Naive thymus-derived CD4-positive, alpha-beta T cell (primary cell): ENCODE measurements at regions not wholly inside any gene's neighbourhood (a gene's known extent, or its start where the extent isn't known, plus 50 kb on each side); places are given as distances from the start of the nearest gene placed in this dataset.
"Not testable (repeated sequence)": the region's sequence is repeated elsewhere in the genome, so short reads cannot be mapped to it uniquely, and the experiment has no call there.

Experiments
- ATAC-seq: fragments of 150-1000 bp; cut with Tn5 transposase; 2 replicates; pipeline ENCODE4 v1.10.0; 2021; ENCODE audit warnings: mild to moderate bottlenecking, moderate library complexity
- CTCF ChIA-PET: fragments of 350-600 bp; sonication (Branson Sonifier 250); formaldehyde crosslinking; loops from one replicate; lab custom pipeline; 2021; ENCODE audit warnings: antibody characterized with exemption; lab: Charles Lee
- POLR2A ChIA-PET: fragments of 350-600 bp; sonication (Branson Sonifier 250); formaldehyde crosslinking; loops from one replicate; lab custom pipeline; 2021; ENCODE audit warnings: antibody characterized with exemption, inconsistent platforms; lab: Charles Lee
- DNase-seq, 9 donors: peaks; one replicate each; pipeline versions ENCODE4 v3.0.0 to v3.0.0-alpha.2; 2020 to 2022; ENCODE audit warnings: mixed read lengths in 1 of 9
- H3K27ac ChIP-seq: one replicate; pipeline ENCODE4 v1.7.0; 2013; ENCODE audit warnings: mild to moderate bottlenecking, low read depth, low read length, moderate library complexity
- H3K27me3 ChIP-seq, 2 donors: one replicate each; pipeline ENCODE4 v1.7.0; 2013; ENCODE audit warnings: low read length in 2 of 2, mild to moderate bottlenecking in 2 of 2, moderate library complexity in 2 of 2; ENCODE audit not compliant: control insufficient read depth in 2 of 2, insufficient read depth in 2 of 2
- H3K36me3 ChIP-seq, 3 experiments: 1 replicate in 2 of 3; 2 replicates in 1 of 3; pipeline ENCODE4 v1.7.0; 2013; ENCODE audit warnings: low read length in 3 of 3, mild to moderate bottlenecking in 3 of 3, moderate library complexity in 1 of 3; ENCODE audit not compliant: insufficient read depth in 3 of 3, control insufficient read depth in 2 of 3
- H3K4me1 ChIP-seq, 2 donors: one replicate each; pipeline ENCODE4 v1.7.0; 2013; ENCODE audit warnings: low read length in 2 of 2, mild to moderate bottlenecking in 2 of 2, moderate library complexity in 1 of 2; ENCODE audit not compliant: control insufficient read depth in 2 of 2, insufficient read depth in 2 of 2
- H3K4me3 ChIP-seq: 2 replicates; pipeline ENCODE4 v1.7.0; 2013; ENCODE audit warnings: mild to moderate bottlenecking, low read length
- H3K9me3 ChIP-seq, 3 experiments: 1 replicate in 2 of 3; 2 replicates in 1 of 3; pipeline ENCODE4 v1.7.0; 2013; ENCODE audit warnings: low read length in 3 of 3; ENCODE audit not compliant: control insufficient read depth in 2 of 3
- H3K27ac Mint-ChIP-seq, 9 donors: one replicate each; pipeline ENCODE4 v1.8.0; 2020 to 2022; ENCODE audit warnings: mixed read lengths in 9 of 9, mild to moderate bottlenecking in 8 of 9, moderate library complexity in 5 of 9, inconsistent platforms in 2 of 9
- H3K27me3 Mint-ChIP-seq, 5 donors: one replicate each; pipeline ENCODE4 v1.8.0; 2021 to 2022; ENCODE audit warnings: mixed read lengths in 5 of 5, mild to moderate bottlenecking in 1 of 5
- H3K36me3 Mint-ChIP-seq, 5 donors: one replicate each; pipeline ENCODE4 v1.8.0; 2020 to 2022; ENCODE audit warnings: mixed read lengths in 5 of 5, mild to moderate bottlenecking in 3 of 5, inconsistent platforms in 1 of 5
- H3K4me1 Mint-ChIP-seq, 7 donors: one replicate each; pipeline ENCODE4 v1.8.0; 2020 to 2022; ENCODE audit warnings: mixed read lengths in 7 of 7, mild to moderate bottlenecking in 3 of 7, inconsistent platforms in 1 of 7
- H3K4me3 Mint-ChIP-seq, 10 donors: one replicate each; pipeline ENCODE4 v1.8.0; 2020 to 2022; ENCODE audit warnings: mild to moderate bottlenecking in 10 of 10, mixed read lengths in 10 of 10, moderate library complexity in 6 of 10, inconsistent platforms in 2 of 10
- H3K9me3 Mint-ChIP-seq, 11 donors: one replicate each; pipeline ENCODE4 v1.8.0; 2020 to 2022; ENCODE audit warnings: mixed read lengths in 11 of 11, mild to moderate bottlenecking in 4 of 11, inconsistent platforms in 1 of 11, moderate library complexity in 1 of 11
- intact Hi-C, 2 donors: fragments of 100-400 bp; cut with micrococcal nuclease; formaldehyde crosslinking; loops; one replicate each; pipeline ENCODE4 v1.15.1; 2023

DNA sequence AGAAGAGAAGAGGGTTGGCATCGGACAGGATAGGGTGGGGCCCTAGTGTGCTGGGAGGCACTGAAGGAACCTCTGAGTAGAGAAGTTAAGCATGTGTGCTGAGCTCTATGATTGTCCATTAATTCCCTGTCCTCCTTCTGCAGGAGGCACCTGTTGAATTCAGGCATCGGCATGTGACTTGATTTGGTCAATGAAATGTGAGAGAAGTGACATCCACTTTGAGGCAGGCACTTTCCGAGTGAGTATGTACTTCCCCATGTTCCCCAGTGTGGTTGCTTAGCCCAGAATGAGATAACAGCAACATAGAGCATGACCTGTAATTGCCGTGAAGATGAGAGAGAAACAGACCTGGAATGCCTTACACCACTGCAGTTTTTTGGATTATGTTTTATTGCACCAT, 224.8 kb downstream of the RPLP1 start:
- ATAC-seq (peak; percentile 51), DNase-seq (no peak)
- Histone ChIP-seq H3K27ac (no peak overlapping the region), H3K4me1 (peaks cover 0 to 11% of the 10 kb centered on the region in 2 donors), H3K27me3 (no peaks in the 10 kb centered on the region), H3K36me3 (no peaks in the 10 kb centered on the region), H3K9me3 (no peaks in the 10 kb centered on the region), H3K4me3 (no peak overlapping the region)
- no peak overlapping the region for H3K4me3 Mint-ChIP-seq
- intact Hi-C loops, result loop anchor here in 1 of 2 donors (5.0 kb wide), 2 partner anchors 35 to 50 kb away; no protein-coding TSS in a partner anchor
- H3K36me3 Mint-ChIP-seq, result peaks cover 0 to 9% (median 0%) of the 10 kb centered on the region in 5 donors
- no peak overlapping the region for H3K27ac Mint-ChIP-seq
- H3K27me3 Mint-ChIP-seq, result peaks cover 0 to 20% (median 5%) of the 10 kb centered on the region in 5 donors
- POLR2A ChIA-PET, result no interaction called here
- CTCF ChIA-PET, result no interaction called here
- H3K4me1 Mint-ChIP-seq, result peaks cover 0 to 17% (median 3%) of the 10 kb centered on the region in 7 donors
- H3K9me3 Mint-ChIP-seq, result peaks cover 0 to 9% (median 2%) of the 10 kb centered on the region in 11 donors

DNA sequence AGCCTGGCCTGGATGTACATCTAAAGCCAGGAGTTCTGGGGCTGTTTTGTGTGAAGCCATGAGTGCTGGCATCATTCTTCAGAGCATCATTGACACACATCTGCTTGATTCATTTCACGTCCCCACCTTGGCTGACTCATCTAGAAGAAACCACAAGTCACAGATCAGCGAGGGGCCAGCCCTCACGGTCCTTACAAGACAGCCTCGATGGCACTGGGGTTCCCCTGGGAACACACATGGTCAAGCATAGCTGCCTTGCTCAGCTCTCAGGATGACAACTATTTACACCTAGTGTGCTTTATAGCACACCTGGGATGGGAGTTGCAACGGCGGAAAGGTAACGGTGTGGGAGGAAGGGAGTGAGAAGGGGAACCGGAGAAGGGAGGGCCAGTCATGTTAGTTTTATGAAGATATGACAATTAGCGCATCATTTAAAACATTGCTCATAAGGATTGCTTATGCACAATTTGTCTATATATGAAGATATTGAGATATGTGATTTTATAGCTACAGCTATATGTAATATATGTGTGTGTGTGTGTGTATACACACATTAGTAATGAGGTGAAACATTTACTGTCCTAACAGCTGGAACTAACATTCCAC, 227.1 kb downstream of the RPLP1 start:
- peaks cover 0 to 20% (median 5%) of the 10 kb centered on the region in 5 donors for H3K27me3 Mint-ChIP-seq
- CTCF ChIA-PET, result no interaction called here
- POLR2A ChIA-PET, result interaction anchor here (0.6 kb wide), 1 partner anchor 8 kb away, joined by 3 read pairs; no protein-coding TSS in a partner anchor
- no peak overlapping the region for H3K27ac Mint-ChIP-seq
- intact Hi-C loops, result loop anchor here in 1 of 2 donors (5.0 kb wide), 2 partner anchors 33 to 52 kb away; no protein-coding TSS in a partner anchor
- H3K9me3 ChIP-seq, result no peaks in the 10 kb centered on the region
- peaks cover 0 to 11% of the 10 kb centered on the region in 2 donors for H3K4me1 ChIP-seq
- peaks cover 0 to 13% (median 4%) of the 10 kb centered on the region in 5 donors for H3K36me3 Mint-ChIP-seq
- no peak overlapping the region for H3K27ac ChIP-seq
- H3K36me3 ChIP-seq, result no peaks in the 10 kb centered on the region
- DNase-seq (peak in 1 of 9 donors; percentile 51), ATAC-seq (peak; percentile 38)
- peaks cover 0 to 24% (median 3%) of the 10 kb centered on the region in 7 donors for H3K4me1 Mint-ChIP-seq
- peak overlapping the region in 1 of 10 donors; percentile 34 for H3K4me3 Mint-ChIP-seq
- peak overlapping the region; percentile 23 for H3K4me3 ChIP-seq
- H3K9me3 Mint-ChIP-seq, result peaks cover 2 to 20% (median 9%) of the 10 kb centered on the region in 11 donors
- H3K27me3 ChIP-seq, result no peaks in the 10 kb centered on the region

DNA sequence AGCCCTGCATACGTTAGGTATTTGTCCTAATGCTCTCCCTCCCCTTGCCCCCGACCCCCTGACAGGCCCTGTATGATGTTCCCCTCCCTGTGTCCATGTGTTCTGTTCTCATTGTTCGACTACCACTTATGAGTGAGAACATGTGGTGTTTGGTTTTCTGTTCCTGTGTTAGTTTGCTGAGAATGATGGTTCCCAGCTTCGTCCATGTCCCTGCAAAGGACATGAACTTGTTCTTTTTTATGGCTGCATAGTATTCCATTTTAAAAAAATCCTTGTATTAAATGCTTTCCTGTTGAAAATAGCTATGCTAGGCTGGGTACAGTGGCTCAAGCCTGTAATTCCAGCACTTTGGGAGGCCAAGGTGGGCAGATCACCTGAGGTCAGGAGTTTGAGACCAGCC, 232.2 kb downstream of the RPLP1 start:
- CTCF ChIA-PET, result interaction anchor here (0.7 kb wide), 1 partner anchor 26 kb away, joined by 3 read pairs; no protein-coding TSS in a partner anchor
- H3K36me3 ChIP-seq, POLR2A ChIA-PET, H3K27ac ChIP-seq, H3K4me3 Mint-ChIP-seq, H3K4me3 ChIP-seq, H3K27me3 Mint-ChIP-seq, DNase-seq, ATAC-seq, H3K27ac Mint-ChIP-seq, H3K4me1 ChIP-seq, intact Hi-C loops, H3K27me3 ChIP-seq: not testable (repeated sequence)
- H3K4me1 Mint-ChIP-seq, result peaks cover 0 to 18% (median 0%) of the 10 kb centered on the region in 7 donors
- peaks cover 0 to 14% (median 0%) of the 10 kb centered on the region in 3 experiments for H3K9me3 ChIP-seq
- peaks cover 4 to 28% (median 13%) of the 10 kb centered on the region in 5 donors for H3K36me3 Mint-ChIP-seq
- peaks cover 7 to 47% (median 25%) of the 10 kb centered on the region in 11 donors for H3K9me3 Mint-ChIP-seq

DNA sequence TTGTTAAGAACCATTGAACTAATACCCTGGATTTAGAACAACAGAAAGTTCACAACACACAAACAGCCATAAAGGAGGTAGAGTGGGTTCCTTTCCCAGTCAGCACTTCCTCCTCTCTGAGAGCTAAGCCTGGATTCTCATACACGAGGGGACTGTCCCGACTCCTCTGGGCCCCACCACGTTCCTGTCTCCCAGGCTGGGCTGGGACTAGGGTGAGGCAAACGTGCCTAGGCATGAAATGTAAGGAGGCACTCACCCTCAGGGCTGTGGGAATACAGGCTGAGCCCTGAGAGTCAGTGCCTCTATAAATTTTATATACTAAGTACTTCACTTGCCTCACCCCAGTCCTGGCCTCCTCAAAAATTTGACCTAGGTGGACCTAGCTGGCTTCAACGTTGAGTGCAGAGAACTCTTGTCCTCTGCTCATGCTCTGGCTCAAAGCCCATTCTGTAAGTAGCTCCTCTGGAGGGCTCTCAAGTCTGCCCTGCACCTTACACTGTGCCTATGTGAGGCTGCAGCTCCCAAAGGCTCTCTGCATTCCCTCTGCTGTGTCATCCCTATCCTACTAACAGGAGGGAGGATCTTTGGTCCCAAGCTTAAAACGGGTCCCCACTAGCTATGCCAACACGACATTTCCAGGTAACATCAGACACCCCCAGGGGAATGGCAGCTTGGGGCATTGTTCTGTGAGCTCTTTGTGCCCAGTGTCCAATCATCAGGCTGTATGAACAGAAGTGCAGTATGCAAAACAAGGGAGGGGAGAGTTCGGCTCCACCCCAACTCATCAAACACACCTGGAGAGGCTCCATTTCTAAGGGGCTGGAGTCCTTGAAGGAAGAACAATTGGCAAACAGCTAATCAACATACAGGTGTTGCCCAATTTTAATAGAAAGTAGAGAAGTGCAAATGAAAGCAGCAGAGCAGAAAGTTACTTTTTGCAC, 233.2 kb downstream of the RPLP1 start:
- ChIA-PET POLR2A (interaction anchor here (0.6 kb wide), 2 partner anchors 262 to 827 kb away, joined by 3 read pairs; no protein-coding TSS in a partner anchor), CTCF (no interaction called here)
- no peak for ATAC-seq
- no peak overlapping the region for H3K27ac Mint-ChIP-seq
- H3K9me3 ChIP-seq, result peaks cover 0 to 17% (median 0%) of the 10 kb centered on the region in 3 experiments
- intact Hi-C loops, result no loop called here
- peaks cover 0 to 9% (median 0%) of the 10 kb centered on the region in 7 donors for H3K4me1 Mint-ChIP-seq
- no peak for DNase-seq
- H3K4me1 ChIP-seq, result no peaks in the 10 kb centered on the region
- peaks cover 8 to 29% (median 17%) of the 10 kb centered on the region in 5 donors for H3K36me3 Mint-ChIP-seq
- H3K27ac ChIP-seq, result no peak overlapping the region
- no peaks in the 10 kb centered on the region for H3K36me3 ChIP-seq
- H3K4me3 Mint-ChIP-seq, result no peak overlapping the region
- peaks cover 0 to 6% (median 0%) of the 10 kb centered on the region in 5 donors for H3K27me3 Mint-ChIP-seq
- no peaks in the 10 kb centered on the region for H3K27me3 ChIP-seq
- no peak overlapping the region for H3K4me3 ChIP-seq
- H3K9me3 Mint-ChIP-seq, result peaks cover 11 to 53% (median 29%) of the 10 kb centered on the region in 11 donors

DNA sequence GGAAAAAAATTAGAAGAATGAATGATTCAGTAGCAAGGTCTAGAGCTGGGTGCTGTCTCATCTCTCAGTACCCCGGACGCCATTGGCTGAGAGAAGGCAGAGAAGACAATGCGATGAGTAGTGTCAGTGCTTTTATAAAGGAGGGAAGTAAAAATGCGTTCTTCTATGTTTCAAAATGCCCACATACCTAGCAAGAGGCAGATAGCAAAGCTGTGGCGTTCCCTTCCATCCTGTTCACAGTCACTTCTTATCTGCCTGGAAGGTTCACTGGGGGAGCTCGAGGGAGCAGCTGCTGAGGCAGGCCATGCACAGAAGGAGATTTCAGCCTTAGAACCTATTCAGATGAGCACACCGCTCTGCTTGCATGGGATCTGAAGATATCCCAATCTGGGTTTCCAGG, 234.0 kb downstream of the RPLP1 start:
- intact Hi-C loops, result no loop called here
- H3K27me3 Mint-ChIP-seq, result peaks cover 0 to 9% (median 0%) of the 10 kb centered on the region in 5 donors
- Histone ChIP-seq H3K9me3 (peaks cover 0 to 17% (median 0%) of the 10 kb centered on the region in 3 experiments), H3K4me1 (no peaks in the 10 kb centered on the region), H3K27ac (no peak overlapping the region), H3K4me3 (no peak overlapping the region), H3K36me3 (no peaks in the 10 kb centered on the region), H3K27me3 (no peaks in the 10 kb centered on the region)
- DNase-seq (no peak), ATAC-seq (no peak)
- H3K36me3 Mint-ChIP-seq, result peaks cover 8 to 29% (median 17%) of the 10 kb centered on the region in 5 donors
- H3K4me3 Mint-ChIP-seq, result no peak overlapping the region
- no peak overlapping the region for H3K27ac Mint-ChIP-seq
- H3K4me1 Mint-ChIP-seq, result peaks cover 0 to 7% (median 0%) of the 10 kb centered on the region in 7 donors
- H3K9me3 Mint-ChIP-seq, result peaks cover 11 to 53% (median 29%) of the 10 kb centered on the region in 11 donors
- ChIA-PET POLR2A (interaction anchor here (0.6 kb wide), 2 partner anchors 262 to 826 kb away, joined by 3 read pairs; no protein-coding TSS in a partner anchor), CTCF (no interaction called here)

DNA sequence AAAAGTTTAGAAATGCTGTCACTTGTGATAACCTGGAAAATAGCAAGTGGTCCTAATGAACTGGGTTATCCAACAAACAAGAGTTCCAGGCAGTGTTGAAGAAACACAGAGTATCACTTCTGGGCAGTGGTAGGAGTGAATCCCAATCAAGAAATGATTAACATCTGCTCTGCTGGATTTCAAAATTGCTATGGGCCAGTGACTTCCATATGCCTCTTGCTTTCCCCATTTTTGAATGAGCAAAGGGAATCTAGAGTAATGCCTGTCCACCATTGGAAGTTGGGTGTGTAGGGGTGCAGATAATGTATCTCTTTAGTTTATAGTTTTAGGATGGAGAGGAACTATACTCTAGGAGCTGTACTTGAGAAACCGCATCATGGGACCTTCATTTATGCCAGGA, 236.5 kb downstream of the RPLP1 start:
- Mint-ChIP-seq H3K27ac (no peak overlapping the region), H3K4me1 (peaks cover 0 to 5% (median 0%) of the 10 kb centered on the region in 7 donors), H3K27me3 (peaks cover 0 to 26% (median 0%) of the 10 kb centered on the region in 5 donors), H3K4me3 (no peak overlapping the region), H3K36me3 (peaks cover 8 to 21% (median 13%) of the 10 kb centered on the region in 5 donors), H3K9me3 (peaks cover 8 to 38% (median 25%) of the 10 kb centered on the region in 11 donors)
- Histone ChIP-seq H3K4me1 (no peaks in the 10 kb centered on the region), H3K27ac (no peak overlapping the region), H3K27me3 (no peaks in the 10 kb centered on the region), H3K9me3 (peaks cover 0 to 17% (median 0%) of the 10 kb centered on the region in 3 experiments), H3K36me3 (no peaks in the 10 kb centered on the region), H3K4me3 (no peak overlapping the region)
- ChIA-PET POLR2A (no interaction called here), CTCF (interaction anchor here (0.6 kb wide), 1 partner anchor 28 kb away, joined by 3 read pairs; no protein-coding TSS in a partner anchor)
- ATAC-seq, result no peak
- no peak for DNase-seq
- intact Hi-C loops, result no loop called here
